NAMALWA (cell line): ENCODE measurements at regions not wholly inside any gene's neighbourhood (a gene's known extent, or its start where the extent isn't known, plus 50 kb on each side); places are given as distances from the start of the nearest gene placed in this dataset.
"Not testable (repeated sequence)": the region's sequence is repeated elsewhere in the genome, so short reads cannot be mapped to it uniquely, and the experiment has no call there.

Experiments
- DNase-seq: peaks from one replicate; pipeline ENCODE4 v3.0.0-alpha.2; 2015; ENCODE audit warnings: low spot score

- DNase-seq: no peak
These were observed 116.1 kb downstream of the RIN2 start for GRCh38 chr20:19874040-19874727.

DNA sequence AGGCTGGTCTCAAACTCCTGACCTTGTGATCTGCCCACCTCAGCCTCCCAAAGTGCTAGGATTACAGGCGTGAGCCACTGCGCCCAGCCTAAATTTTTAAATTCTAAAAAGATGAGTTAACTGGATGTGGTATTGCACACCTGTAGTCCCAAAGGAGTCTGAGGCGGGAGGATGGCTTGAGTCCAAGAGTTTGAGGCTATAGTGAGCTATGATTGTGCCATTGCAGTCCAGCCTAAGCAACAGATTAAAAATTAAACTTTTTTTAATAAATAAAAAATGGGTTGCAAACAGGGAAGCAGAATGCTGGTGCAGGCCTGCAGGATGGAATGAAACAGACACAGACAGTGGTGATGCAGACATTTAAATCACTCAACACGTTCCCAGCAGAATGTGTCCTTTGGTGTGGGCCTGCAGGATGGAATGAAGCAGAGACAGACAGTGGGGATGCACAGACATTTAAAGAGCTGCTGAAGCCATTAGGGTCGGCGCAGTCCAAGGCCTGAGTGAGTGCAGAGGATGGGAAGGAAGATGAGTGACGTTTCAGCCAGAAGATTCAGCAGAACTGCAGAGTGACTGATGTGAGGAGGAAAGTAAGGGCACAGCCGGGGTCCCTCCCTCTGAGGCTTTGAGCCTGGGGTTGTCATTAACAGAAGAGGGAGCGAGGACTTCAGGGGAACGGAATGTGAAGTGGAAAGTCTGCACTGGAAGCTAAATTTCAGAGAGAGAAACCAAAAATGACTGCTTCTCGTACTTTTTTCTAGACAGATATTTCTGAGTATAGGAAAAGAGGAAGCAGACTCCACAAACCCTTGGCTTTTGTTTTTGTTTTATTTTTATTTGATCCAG lies 117.5 kb downstream of the RIN2 start:
- DNase-seq: no peak

DNA sequence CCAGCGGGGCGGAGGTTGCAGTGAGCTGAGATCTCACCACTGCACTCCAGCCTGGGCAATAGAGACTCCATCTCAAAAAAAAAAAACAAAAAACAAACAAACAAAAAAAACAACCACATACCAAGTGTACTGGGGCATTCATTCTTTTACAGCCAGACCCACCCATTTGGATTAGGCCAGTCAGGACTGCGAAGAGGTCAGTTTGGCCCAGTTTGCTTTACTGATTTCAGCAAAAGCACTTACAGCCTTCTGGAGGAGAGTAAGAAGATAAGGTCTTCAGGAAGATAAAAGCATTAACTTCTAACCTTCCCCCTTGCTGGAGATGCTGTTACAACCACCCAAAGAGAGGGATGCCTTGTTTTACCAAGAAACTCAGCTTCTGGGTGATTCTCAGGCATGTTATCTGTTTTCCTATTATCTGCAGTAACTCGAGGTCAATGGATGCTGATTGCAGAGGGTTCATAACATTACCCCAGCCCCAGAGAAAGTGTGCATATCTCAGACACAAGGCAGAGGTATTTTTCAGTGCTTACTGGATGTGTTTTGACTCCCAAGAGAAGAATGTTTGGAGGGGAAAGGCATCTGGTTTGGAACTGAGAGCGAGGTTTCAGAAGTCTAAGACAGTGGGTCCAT lies 118.9 kb downstream of the RIN2 start:
- DNase-seq: no peak

- not testable (repeated sequence) for DNase-seq
These were observed 121.8 kb downstream of the RIN2 start for GRCh38 chr20:19879874-19880255.

DNA sequence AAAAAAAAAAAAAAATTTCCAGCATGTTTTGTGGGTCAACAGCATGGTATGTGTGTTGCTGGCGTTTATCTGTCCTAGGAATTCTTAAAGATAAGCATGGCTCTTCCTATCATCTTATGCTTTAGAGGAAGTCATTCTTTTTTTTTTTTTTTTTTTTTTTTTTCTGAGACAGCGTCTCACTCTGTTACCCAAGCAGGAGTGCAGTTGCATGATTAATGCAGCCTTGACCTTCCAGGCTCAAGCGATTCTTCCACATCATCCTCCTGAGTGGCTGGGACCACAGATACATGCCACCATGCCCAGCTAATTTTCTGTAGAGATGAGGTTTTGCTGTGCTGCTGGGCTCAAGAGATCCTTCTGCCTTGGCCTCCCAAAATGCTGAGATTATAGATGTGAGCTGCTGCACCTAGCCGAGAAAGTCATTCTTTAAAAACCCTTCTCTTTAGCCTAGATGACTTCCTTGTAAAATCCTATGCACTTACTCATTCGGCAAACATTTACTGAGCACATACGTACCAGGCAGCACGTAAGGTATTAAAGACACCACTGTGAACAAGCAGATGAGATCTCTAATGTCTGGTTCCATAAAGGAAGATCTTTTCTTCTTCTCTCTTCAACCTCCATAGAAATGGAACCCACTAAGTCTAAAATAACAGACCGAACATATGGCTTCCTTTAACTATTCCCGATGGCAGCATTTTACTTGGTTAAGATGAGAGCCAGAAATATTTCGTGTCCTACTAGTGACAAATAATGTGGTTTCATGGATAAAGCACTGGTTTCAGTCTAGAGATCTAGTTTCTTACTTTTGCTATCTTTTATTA lies 122.4 kb downstream of the RIN2 start:
- no peak for DNase-seq

GRCh38 chr20:19881080-19881840 lies 123.2 kb downstream of the RIN2 start:
- DNase-seq: no peak

- DNase-seq: no peak
These were observed 123.9 kb downstream of the RIN2 start for GRCh38 chr20:19881990-19882389.

- no peak for DNase-seq
These were observed 124.4 kb downstream of the RIN2 start for GRCh38 chr20:19882446-19882845.

DNA sequence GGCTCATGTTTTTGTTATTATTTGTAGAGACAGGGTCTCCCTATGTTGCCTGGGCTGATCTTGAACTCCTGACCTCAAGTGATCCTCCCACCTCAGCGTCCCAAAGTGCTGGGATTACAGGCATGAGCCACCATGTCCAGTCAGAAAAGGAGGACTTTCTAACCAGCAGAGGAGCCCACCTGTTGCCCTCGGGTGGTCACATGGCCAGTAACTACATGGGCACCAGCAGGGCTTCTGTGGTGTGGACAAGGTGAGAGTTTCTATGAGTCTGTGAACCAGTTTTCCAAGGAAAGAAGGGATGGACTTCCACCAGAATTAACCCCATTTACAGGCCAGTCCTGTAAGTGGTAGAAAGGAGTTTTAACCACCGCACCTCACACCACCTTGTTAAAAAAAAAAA lies 125.4 kb downstream of the RIN2 start:
- DNase-seq: no peak

DNA sequence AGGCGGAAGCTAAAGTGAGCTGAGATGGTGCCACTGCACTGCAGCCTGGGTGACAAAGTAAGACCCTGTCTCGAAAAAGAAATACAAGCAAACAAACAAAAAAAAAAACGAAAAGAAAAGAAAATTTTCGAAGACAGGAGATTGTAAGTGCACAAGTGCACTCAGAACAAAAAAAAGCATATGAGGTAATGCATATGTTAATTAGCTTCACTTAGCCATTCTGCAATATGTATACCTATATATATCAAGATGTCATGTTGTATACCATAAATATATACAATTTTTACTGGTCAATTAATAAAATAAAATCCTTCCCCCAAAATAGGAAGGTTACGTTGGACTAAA lies 127.5 kb downstream of the RIN2 start:
- DNase-seq: no peak

- no peak for DNase-seq
These were observed 128.0 kb downstream of the RIN2 start for GRCh38 chr20:19885939-19886660.

GRCh38 chr20:19886661-19887288 lies 128.7 kb downstream of the RIN2 start:
- no peak for DNase-seq

DNA sequence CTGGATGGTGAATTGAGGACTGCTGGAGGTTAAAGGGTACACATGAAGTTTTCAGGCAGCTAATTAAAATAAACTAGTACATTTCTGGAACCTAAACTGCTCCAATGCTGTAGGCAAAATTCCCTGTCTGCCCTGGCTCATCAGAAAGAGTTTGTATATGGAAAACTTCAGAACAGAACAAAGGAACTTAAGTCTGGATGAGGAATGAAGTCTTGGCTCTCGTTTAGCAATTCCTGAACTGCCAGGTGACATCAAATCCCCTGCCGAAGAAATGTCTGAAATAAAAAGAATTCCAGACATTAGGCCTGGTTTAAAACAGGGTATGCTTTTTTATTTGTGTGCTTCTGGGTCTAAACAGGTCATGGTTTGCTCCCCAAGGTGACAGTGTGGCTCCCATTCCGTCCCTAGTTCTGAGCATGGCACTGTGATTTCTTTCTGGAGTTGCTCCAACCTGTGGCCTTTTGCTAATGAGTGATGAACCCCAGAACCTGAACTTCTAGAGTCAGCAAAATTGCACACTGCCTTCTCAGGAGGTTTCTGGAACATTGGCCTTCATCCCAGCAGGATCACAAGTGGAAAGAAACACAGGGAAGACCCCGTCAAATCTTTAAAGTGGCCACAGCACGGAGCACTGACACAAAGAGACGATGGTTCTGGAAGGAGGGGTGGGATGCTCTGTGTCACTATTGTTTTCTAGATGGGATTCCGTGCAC lies 129.4 kb upstream of the NAA20 start:
- DNase-seq: no peak

DNA sequence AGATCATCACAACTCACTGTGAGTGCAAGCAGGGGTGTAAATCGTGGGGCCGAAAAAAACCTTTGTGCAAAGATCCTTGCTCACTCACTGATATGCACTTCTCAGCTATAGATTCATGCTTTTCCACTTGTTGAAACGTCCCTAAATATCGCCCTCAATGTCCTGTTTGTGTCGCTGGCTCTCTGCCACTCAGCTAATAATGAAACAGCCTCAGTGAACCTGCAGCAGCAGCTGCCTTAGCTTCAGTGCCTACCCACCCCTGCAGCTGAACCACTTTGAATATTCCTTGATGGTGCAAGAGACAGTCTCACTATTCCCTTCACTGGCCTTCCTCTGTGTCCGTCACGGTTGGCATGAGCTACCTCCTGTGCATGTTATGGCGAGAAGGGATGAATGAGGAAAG lies 128.9 kb upstream of the NAA20 start:
- no peak for DNase-seq

GRCh38 chr20:19889011-19889953 lies 127.9 kb upstream of the NAA20 start:
- DNase-seq: no peak

- DNase-seq: no peak
These were observed 126.6 kb upstream of the NAA20 start for GRCh38 chr20:19890445-19891051.

GRCh38 chr20:19893356-19893755 lies 123.8 kb upstream of the NAA20 start:
- DNase-seq: no peak

GRCh38 chr20:19895761-19896160 lies 121.4 kb upstream of the NAA20 start:
- DNase-seq: no peak
